CD4-positive, alpha-beta T cell (primary cell): ENCODE measurements at regions not wholly inside any gene's neighbourhood (a gene's known extent, or its start where the extent isn't known, plus 50 kb on each side); places are given as distances from the start of the nearest gene placed in this dataset.

Experiments used
- ATAC-seq: fragments of 200-7000 bp; cut with Tn5 transposase; one replicate; pipeline ENCODE4 v1.10.0; 2022; ENCODE audit warnings: mild to moderate bottlenecking; ENCODE audit not compliant: poor library complexity
- CTCF ChIA-PET: fragments of 350-600 bp; sonication (Branson Sonifier 250); formaldehyde crosslinking; loops from one replicate; lab custom pipeline; 2021; ENCODE audit warnings: antibody characterized with exemption, inconsistent platforms; lab: Charles Lee
- POLR2A ChIA-PET: fragments of 350-600 bp; sonication (Branson Sonifier 250); formaldehyde crosslinking; loops from one replicate; lab custom pipeline; 2021; ENCODE audit warnings: antibody characterized with exemption, inconsistent platforms; lab: Charles Lee
- DNase-seq, 14 experiments: peaks; one replicate each; pipeline ENCODE4 v3.0.0-alpha.2; 2013 to 2020; ENCODE audit warnings: mixed read lengths in 2 of 14
- H3K27ac ChIP-seq, 2 donors: one replicate each; pipeline versions ENCODE4 v1.5.1 to v1.7.0; 2013; ENCODE audit warnings: low read length in 2 of 2, low read depth in 1 of 2, mild to moderate bottlenecking in 1 of 2
- H3K27me3 ChIP-seq, 2 experiments: 1 replicate in 1 of 2; 2 replicates in 1 of 2; pipeline versions ENCODE4 v1.6.1 to v1.7.0; 2013; ENCODE audit warnings: low read length in 2 of 2, control low read depth in 1 of 2, mild to moderate bottlenecking in 1 of 2, moderate library complexity in 1 of 2; ENCODE audit not compliant: insufficient read depth in 2 of 2, control insufficient read depth in 1 of 2
- H3K36me3 ChIP-seq: one replicate; pipeline ENCODE4 v1.6.1; 2013; ENCODE audit warnings: low read length, control low read depth; ENCODE audit not compliant: insufficient read depth
- H3K4me1 ChIP-seq: one replicate; pipeline ENCODE4 v1.6.1; 2013; ENCODE audit warnings: low read length, control low read depth; ENCODE audit not compliant: insufficient read depth
- H3K4me3 ChIP-seq: one replicate; pipeline ENCODE4 v1.5.1; 2013; ENCODE audit warnings: mild to moderate bottlenecking, low read length, moderate library complexity
- H3K9me3 ChIP-seq, 2 experiments: 1 replicate in 1 of 2; 2 replicates in 1 of 2; pipeline versions ENCODE4 v1.6.1 to v1.7.0; 2013; ENCODE audit warnings: low read length in 2 of 2, mild to moderate bottlenecking in 2 of 2, control low read depth in 1 of 2, moderate library complexity in 1 of 2; ENCODE audit not compliant: control insufficient read depth in 1 of 2, insufficient read depth in 1 of 2
- H3K27ac Mint-ChIP-seq: one replicate; pipeline ENCODE4 v1.8.0; 2020; ENCODE audit warnings: mixed read lengths
- H3K27me3 Mint-ChIP-seq: one replicate; pipeline ENCODE4 v1.8.0; 2021; ENCODE audit warnings: mixed read lengths
- H3K36me3 Mint-ChIP-seq: one replicate; pipeline ENCODE4 v1.8.0; 2021; ENCODE audit warnings: low read depth, mixed read lengths
- H3K4me1 Mint-ChIP-seq: one replicate; pipeline ENCODE4 v1.8.0; 2021; ENCODE audit warnings: low read depth, mixed read lengths
- H3K4me3 Mint-ChIP-seq: one replicate; pipeline ENCODE4 v1.8.0; 2020; ENCODE audit warnings: mild to moderate bottlenecking, mixed read lengths
- H3K9me3 Mint-ChIP-seq: one replicate; pipeline ENCODE4 v1.8.0; 2020; ENCODE audit warnings: mixed read lengths
- CTCF ChIP-seq: fragments of 200-600 bp; IDR thresholded peaks from one replicate; pipeline ENCODE4 v1.8.0; 2022; ENCODE audit warnings: antibody characterized with exemption, mild to moderate bottlenecking
- intact Hi-C, 2 experiments: fragments of 100-400 bp; cut with DNase I in 1 of 2; cut with micrococcal nuclease in 1 of 2; formaldehyde crosslinking; loops; one replicate each; pipeline versions ENCODE4 v1.15.1 to v1.9.0; 2023 to 2025; cut with DNase I, micrococcal nuclease

- no peak for DNase-seq
- Mint-ChIP-seq H3K9me3 (peaks cover 4% of the 10 kb centered on the region), H3K4me1 (no peaks in the 10 kb centered on the region), H3K27me3 (no peaks in the 10 kb centered on the region), H3K4me3 (no peak overlapping the region), H3K36me3 (no peaks in the 10 kb centered on the region), H3K27ac (no peak overlapping the region)
- no peak overlapping the region for H3K27ac ChIP-seq
- H3K4me3 ChIP-seq: no peak overlapping the region
- TF ChIP-seq CTCF: no peak
- no peak for ATAC-seq
- ChIA-PET CTCF (no interaction called here), POLR2A (no interaction called here)
- H3K36me3 ChIP-seq: no peaks in the 10 kb centered on the region
- no peaks in the 10 kb centered on the region for H3K27me3 ChIP-seq
- H3K4me1 ChIP-seq: no peaks in the 10 kb centered on the region
- peaks cover 3% of the 10 kb centered on the region in 2 experiments for H3K9me3 ChIP-seq
- intact Hi-C loops: no loop called here
These were observed 1233.8 kb upstream of the WWC1 start for GRCh38 chr5:167057665-167058064.

- TF ChIP-seq CTCF: no peak
- no peak for DNase-seq
- H3K27me3 Mint-ChIP-seq: no peaks in the 10 kb centered on the region
These were observed 1229.8 kb upstream of the WWC1 start for GRCh38 chr5:167061695-167062094.

GRCh38 chr5:167063116-167063515 is 1228.3 kb upstream of the WWC1 start:
- Histone ChIP-seq H3K27me3 (no peaks in the 10 kb centered on the region), H3K36me3 (no peaks in the 10 kb centered on the region), H3K27ac (no peak overlapping the region), H3K9me3 (peaks cover 0 to 3% of the 10 kb centered on the region in 2 experiments), H3K4me1 (no peaks in the 10 kb centered on the region), H3K4me3 (no peak overlapping the region)
- no peaks in the 10 kb centered on the region for H3K27me3 Mint-ChIP-seq
- H3K4me1 Mint-ChIP-seq: no peaks in the 10 kb centered on the region
- DNase-seq (no peak), ATAC-seq (no peak)
- ChIA-PET CTCF (no interaction called here), POLR2A (no interaction called here)
- peaks cover 2% of the 10 kb centered on the region for H3K9me3 Mint-ChIP-seq
- intact Hi-C loops: no loop called here
- TF ChIP-seq CTCF: no peak
- no peaks in the 10 kb centered on the region for H3K36me3 Mint-ChIP-seq
- H3K27ac Mint-ChIP-seq: no peak overlapping the region
- no peak overlapping the region for H3K4me3 Mint-ChIP-seq

More at GRCh38 chr5:167061695-167062094, 1229.8 kb upstream of the WWC1 start:
- no peak overlapping the region for H3K27ac ChIP-seq
- ATAC-seq: no peak
- no peaks in the 10 kb centered on the region for H3K36me3 Mint-ChIP-seq
- H3K4me1 Mint-ChIP-seq: no peaks in the 10 kb centered on the region
- H3K9me3 Mint-ChIP-seq: peaks cover 4% of the 10 kb centered on the region
- no peaks in the 10 kb centered on the region for H3K36me3 ChIP-seq
- POLR2A ChIA-PET: no interaction called here
- H3K4me3 Mint-ChIP-seq: no peak overlapping the region
- H3K27ac Mint-ChIP-seq: no peak overlapping the region
- H3K4me3 ChIP-seq: no peak overlapping the region
- intact Hi-C loops: no loop called here
- H3K9me3 ChIP-seq: peaks cover 0 to 3% of the 10 kb centered on the region in 2 experiments
- no peaks in the 10 kb centered on the region for H3K27me3 ChIP-seq
- CTCF ChIA-PET: no interaction called here
- H3K4me1 ChIP-seq: no peaks in the 10 kb centered on the region
